ENCODE measurements at regions not wholly inside any gene's neighbourhood (a gene's known extent, or its start where the extent isn't known, plus 50 kb on each side); places are given as distances from the start of the nearest gene placed in this dataset.

DNA sequence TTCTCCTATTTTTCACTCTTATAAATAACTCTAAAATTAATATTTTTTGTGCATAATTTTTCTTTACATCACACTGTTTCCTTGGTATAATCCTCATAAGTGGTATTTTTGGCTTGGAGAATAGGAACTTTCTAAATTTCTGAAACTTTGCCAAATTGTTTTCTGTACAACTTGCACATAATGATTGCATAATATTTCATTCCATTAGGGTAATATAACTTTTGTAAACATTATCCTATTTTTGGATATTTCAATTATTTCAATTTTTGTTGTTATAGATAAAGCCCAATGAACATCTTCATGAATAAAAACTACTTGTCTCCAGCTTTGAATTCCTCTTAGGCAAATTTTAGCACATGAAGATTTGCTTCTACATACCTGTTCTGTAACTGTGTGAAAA lies 135.9 kb downstream of the ELAPOR2 start:
- ATAC-seq (no peak), DNase-seq (ENCODE audit: low read depth, low spot score) (no peak)
- POLR2A ChIA-PET: interaction anchor here (1.1 kb wide), 1 partner anchor 228 kb away, joined by 3 read pairs; no protein-coding TSS in a partner anchor
- no peak overlapping the region for H2AFZ ChIP-seq (ENCODE audit: low read depth, low read length, poor library complexity, severe bottlenecking)
- H4K20me1 ChIP-seq (ENCODE audit: insufficient read depth): no peaks in the 10 kb centered on the region
- H3K9me3 ChIP-seq (ENCODE audit: control insufficient read depth in 1 of 2, insufficient read depth in 1 of 2, low read depth in 1 of 2, low read length in 2 of 2): no peaks in the 10 kb centered on the region
- intact Hi-C loops (cut with micrococcal nuclease): no loop called here
- CTCF ChIA-PET: interaction anchor here (0.7 to 1.9 kb wide), 2 partner anchors 225 to 261 kb away, joined by 3 to 6 read pairs; no protein-coding TSS in a partner anchor
- H3K9ac ChIP-seq (ENCODE audit: low read length): no peak overlapping the region
- no peaks in the 10 kb centered on the region for H3K4me1 ChIP-seq (ENCODE audit: control insufficient read depth in 1 of 2, insufficient read depth in 2 of 2, low read length in 2 of 2)
- H3K9me2 ChIP-seq (ENCODE audit: insufficient read depth): no peaks in the 10 kb centered on the region
- H3K79me2 ChIP-seq (ENCODE audit: insufficient read depth, low read length): no peaks in the 10 kb centered on the region
- H3K27me3 ChIP-seq (ENCODE audit: insufficient read depth, low read length): no peaks in the 10 kb centered on the region
- TF ChIP-seq CEBPB (IDR thresholded peaks at IDR 0.05; ENCODE audit: low read depth): no peak
- TF ChIP-seq ELF1 (IDR thresholded peaks at IDR 0.05; ENCODE audit: borderline replicate concordance, low read depth): no peak
- no peak for TF ChIP-seq YY1 (IDR thresholded peaks at IDR 0.05; ENCODE audit: extremely low read depth, insufficient replicate concordance, low read depth, low read length)
- TF ChIP-seq JUND (IDR thresholded peaks at IDR 0.05): no peak
- no peak for TF ChIP-seq EZH2 (IDR thresholded peaks at IDR 0.05)
- TF ChIP-seq, protein P1, sequence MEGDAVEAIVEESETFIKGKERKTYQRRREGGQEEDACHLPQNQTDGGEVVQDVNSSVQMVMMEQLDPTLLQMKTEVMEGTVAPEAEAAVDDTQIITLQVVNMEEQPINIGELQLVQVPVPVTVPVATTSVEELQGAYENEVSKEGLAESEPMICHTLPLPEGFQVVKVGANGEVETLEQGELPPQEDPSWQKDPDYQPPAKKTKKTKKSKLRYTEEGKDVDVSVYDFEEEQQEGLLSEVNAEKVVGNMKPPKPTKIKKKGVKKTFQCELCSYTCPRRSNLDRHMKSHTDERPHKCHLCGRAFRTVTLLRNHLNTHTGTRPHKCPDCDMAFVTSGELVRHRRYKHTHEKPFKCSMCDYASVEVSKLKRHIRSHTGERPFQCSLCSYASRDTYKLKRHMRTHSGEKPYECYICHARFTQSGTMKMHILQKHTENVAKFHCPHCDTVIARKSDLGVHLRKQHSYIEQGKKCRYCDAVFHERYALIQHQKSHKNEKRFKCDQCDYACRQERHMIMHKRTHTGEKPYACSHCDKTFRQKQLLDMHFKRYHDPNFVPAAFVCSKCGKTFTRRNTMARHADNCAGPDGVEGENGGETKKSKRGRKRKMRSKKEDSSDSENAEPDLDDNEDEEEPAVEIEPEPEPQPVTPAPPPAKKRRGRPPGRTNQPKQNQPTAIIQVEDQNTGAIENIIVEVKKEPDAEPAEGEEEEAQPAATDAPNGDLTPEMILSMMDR (IDR thresholded peaks at IDR 0.05 in 2 of 3, conservative IDR thresholded peaks at IDR 0.05 in 1 of 3; ENCODE audit: borderline replicate concordance in 1 of 3, insufficient read depth in 1 of 3, low read depth in 2 of 3, low read length in 2 of 3): no peak
- TF ChIP-seq ZFX (IDR thresholded peaks at IDR 0.05): no peak
- TF ChIP-seq FOSL1 (IDR thresholded peaks at IDR 0.05; ENCODE audit: low read depth): no peak
- TF ChIP-seq, protein P2, sequence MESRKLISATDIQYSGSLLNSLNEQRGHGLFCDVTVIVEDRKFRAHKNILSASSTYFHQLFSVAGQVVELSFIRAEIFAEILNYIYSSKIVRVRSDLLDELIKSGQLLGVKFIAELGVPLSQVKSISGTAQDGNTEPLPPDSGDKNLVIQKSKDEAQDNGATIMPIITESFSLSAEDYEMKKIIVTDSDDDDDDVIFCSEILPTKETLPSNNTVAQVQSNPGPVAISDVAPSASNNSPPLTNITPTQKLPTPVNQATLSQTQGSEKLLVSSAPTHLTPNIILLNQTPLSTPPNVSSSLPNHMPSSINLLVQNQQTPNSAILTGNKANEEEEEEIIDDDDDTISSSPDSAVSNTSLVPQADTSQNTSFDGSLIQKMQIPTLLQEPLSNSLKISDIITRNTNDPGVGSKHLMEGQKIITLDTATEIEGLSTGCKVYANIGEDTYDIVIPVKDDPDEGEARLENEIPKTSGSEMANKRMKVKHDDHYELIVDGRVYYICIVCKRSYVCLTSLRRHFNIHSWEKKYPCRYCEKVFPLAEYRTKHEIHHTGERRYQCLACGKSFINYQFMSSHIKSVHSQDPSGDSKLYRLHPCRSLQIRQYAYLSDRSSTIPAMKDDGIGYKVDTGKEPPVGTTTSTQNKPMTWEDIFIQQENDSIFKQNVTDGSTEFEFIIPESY (IDR thresholded peaks at IDR 0.05; ENCODE audit: extremely low read depth, insufficient replicate concordance, low read length): no peak
- TF ChIP-seq, protein P3, sequence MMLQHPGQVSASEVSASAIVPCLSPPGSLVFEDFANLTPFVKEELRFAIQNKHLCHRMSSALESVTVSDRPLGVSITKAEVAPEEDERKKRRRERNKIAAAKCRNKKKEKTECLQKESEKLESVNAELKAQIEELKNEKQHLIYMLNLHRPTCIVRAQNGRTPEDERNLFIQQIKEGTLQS (IDR thresholded peaks at IDR 0.05): no peak
- TF ChIP-seq SRF (IDR thresholded peaks at IDR 0.05; ENCODE audit: low read depth): no peak
- TF ChIP-seq POLR2A (IDR thresholded peaks at IDR 0.05; ENCODE audit: borderline replicate concordance, extremely low read depth, insufficient read depth, insufficient read length): no peak
- no peak for TF ChIP-seq RAD21 (IDR thresholded peaks at IDR 0.05; ENCODE audit: low read depth)
- TF ChIP-seq ZNF274 (IDR thresholded peaks at IDR 0.05; ENCODE audit: low read depth, low read length): no peak
- TF ChIP-seq EZH2phosphoT487 (IDR thresholded peaks at IDR 0.05; ENCODE audit: borderline replicate concordance): no peak
- TF ChIP-seq SIN3A (IDR thresholded peaks at IDR 0.05; ENCODE audit: low read depth): no peak
- TF ChIP-seq, protein P4, sequence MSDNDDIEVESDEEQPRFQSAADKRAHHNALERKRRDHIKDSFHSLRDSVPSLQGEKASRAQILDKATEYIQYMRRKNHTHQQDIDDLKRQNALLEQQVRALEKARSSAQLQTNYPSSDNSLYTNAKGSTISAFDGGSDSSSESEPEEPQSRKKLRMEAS (IDR thresholded peaks at IDR 0.05): no peak
- no peak for TF ChIP-seq CBX3 (IDR thresholded peaks at IDR 0.05; ENCODE audit: low read depth)
- TF ChIP-seq TCF7L2 (IDR thresholded peaks at IDR 0.05; ENCODE audit: borderline replicate concordance, extremely low read depth, insufficient read depth, insufficient read length): no peak
- no peak overlapping the region for H3K27ac ChIP-seq (ENCODE audit: low read depth, low read length)
- 0 out of 4 replicates have a peak, but pooled peaks cover 0 to 2% of the 10 kb centered on the region in 2 experiments for H3K36me3 ChIP-seq (ENCODE audit: control insufficient read depth in 1 of 2, insufficient read depth in 2 of 2, low read length in 2 of 2)
- BruUV-seq (replicated peaks): no TSS peak
- RAD21 ChIA-PET (ENCODE audit: low non-redundant PET in 1 of 2, low total read pairs in 2 of 2, uncharacterized antibody in 2 of 2, unreplicated experiment in 2 of 2): no interaction called here
- H3K4me3 ChIP-seq (replicated peaks in 1 of 2; ENCODE audit: low read depth in 1 of 2, low read length in 2 of 2): no peak overlapping the region
- H3K4me2 ChIP-seq (ENCODE audit: low read length): no peak overlapping the region

Data from HCT116 (cell line).